ENCODE measurements at regions not wholly inside any gene's neighbourhood (a gene's known extent, or its start where the extent isn't known, plus 50 kb on each side); places are given as distances from the start of the nearest gene placed in this dataset.

GRCh38 chr3:162992741-162993140, 1496.1 kb downstream of the OTOL1 start:
- DNase-seq (no peak), ATAC-seq (no peak)
- Histone ChIP-seq H3K4me3 (no peak overlapping the region), H3K27ac (no peak overlapping the region), H3K36me3 (no peaks in the 10 kb centered on the region), H3K27me3 (no peaks in the 10 kb centered on the region), H3K4me1 (no peaks in the 10 kb centered on the region), H3K9me3 (no peaks in the 10 kb centered on the region)
- no peak for TF ChIP-seq CTCF (IDR thresholded peaks at IDR 0.05)
- TF ChIP-seq POLR2A (IDR thresholded peaks at IDR 0.05): no peak
- intact Hi-C loops (cut with DNase I): no loop called here
- WGBS (ENCODE audit: insufficient coverage, low coverage, low lambda C conversion rate, missing lambda C conversion rate): 45% methylated on average over 2 of the region's 2 CpGs

GRCh38 chr3:162994165-162994564, 1497.6 kb downstream of the OTOL1 start:
- TF ChIP-seq POLR2A (IDR thresholded peaks at IDR 0.05) (no peak), CTCF (IDR thresholded peaks at IDR 0.05) (no peak)
- ATAC-seq (no peak), DNase-seq (no peak)
- Histone ChIP-seq H3K36me3 (no peaks in the 10 kb centered on the region), H3K27me3 (no peaks in the 10 kb centered on the region), H3K4me3 (no peak overlapping the region), H3K9me3 (no peaks in the 10 kb centered on the region), H3K27ac (no peak overlapping the region), H3K4me1 (no peaks in the 10 kb centered on the region)
- 0% methylated on average over 1 of the region's 1 CpG for WGBS (ENCODE audit: insufficient coverage, low coverage, low lambda C conversion rate, missing lambda C conversion rate)
- intact Hi-C loops (cut with DNase I): no loop called here

GRCh38 chr3:162996368-162996767, 1499.8 kb downstream of the OTOL1 start:
- Histone ChIP-seq H3K27ac (no peak overlapping the region), H3K9me3 (no peaks in the 10 kb centered on the region), H3K4me3 (no peak overlapping the region), H3K36me3 (no peaks in the 10 kb centered on the region), H3K4me1 (no peaks in the 10 kb centered on the region), H3K27me3 (no peaks in the 10 kb centered on the region)
- TF ChIP-seq CTCF (IDR thresholded peaks at IDR 0.05): no peak
- TF ChIP-seq POLR2A (IDR thresholded peaks at IDR 0.05): no peak
- DNase-seq (no peak), ATAC-seq (no peak)
- intact Hi-C loops (cut with DNase I): no loop called here

- Histone ChIP-seq H3K4me3 (no peak overlapping the region), H3K9me3 (no peaks in the 10 kb centered on the region), H3K27ac (no peak overlapping the region), H3K36me3 (no peaks in the 10 kb centered on the region), H3K4me1 (no peaks in the 10 kb centered on the region), H3K27me3 (no peaks in the 10 kb centered on the region)
- TF ChIP-seq CTCF (IDR thresholded peaks at IDR 0.05) (no peak), POLR2A (IDR thresholded peaks at IDR 0.05) (no peak)
- ATAC-seq (no peak), DNase-seq (no peak)
- intact Hi-C loops (cut with DNase I): no loop called here
Measured at GRCh38 chr3:162998205-162998604, 1501.6 kb downstream of the OTOL1 start.

GRCh38 chr3:163011596-163011995, 1515.0 kb downstream of the OTOL1 start:
- H3K4me3 ChIP-seq: no peak overlapping the region
- H3K4me1 ChIP-seq: no peaks in the 10 kb centered on the region
- no peaks in the 10 kb centered on the region for H3K36me3 ChIP-seq
- DNase-seq (no peak), ATAC-seq (no peak)
- no peaks in the 10 kb centered on the region for H3K27me3 ChIP-seq
- H3K27ac ChIP-seq: no peak overlapping the region
- no peaks in the 10 kb centered on the region for H3K9me3 ChIP-seq
- intact Hi-C loops (cut with DNase I): no loop called here
- TF ChIP-seq CTCF (IDR thresholded peaks at IDR 0.05) (no peak), POLR2A (IDR thresholded peaks at IDR 0.05) (no peak)
- WGBS (ENCODE audit: insufficient coverage, low coverage, low lambda C conversion rate, missing lambda C conversion rate): 59% methylated on average over 2 of the region's 2 CpGs
